Suprapubic skin (tissue), 4 donors: ENCODE measurements at regions not wholly inside any gene's neighbourhood (a gene's known extent, or its start where the extent isn't known, plus 50 kb on each side); places are given as distances from the start of the nearest gene placed in this dataset.

Experiments used
- DNase-seq, 2 donors: peaks; one replicate each; pipeline ENCODE4 v3.0.0-alpha.2; 2019; ENCODE audit warnings: low spot score in 2 of 2
- H3K27ac ChIP-seq: fragments of 200-600 bp; sonication (generic); one replicate; pipeline ENCODE4 v1.5.1; 2019
- H3K27me3 ChIP-seq: fragments of 200-600 bp; sonication (generic); one replicate; pipeline ENCODE4 v1.5.1; 2019
- H3K36me3 ChIP-seq: fragments of 200-600 bp; sonication (generic); one replicate; pipeline ENCODE4 v1.5.1; 2019
- H3K4me1 ChIP-seq: fragments of 200-600 bp; sonication (generic); one replicate; pipeline ENCODE4 v1.5.1; 2019
- H3K4me3 ChIP-seq: fragments of 200-600 bp; sonication (generic); one replicate; pipeline ENCODE4 v1.5.1; 2019; ENCODE audit warnings: mild to moderate bottlenecking
- H3K9me3 ChIP-seq: fragments of 200-600 bp; sonication (generic); one replicate; pipeline ENCODE4 v1.5.1; 2019
- EP300 ChIP-seq: sonication (generic); formaldehyde crosslinking; IDR thresholded peaks from one replicate; pipeline ENCODE4 v1.6.1; 2017; ENCODE audit warnings: antibody characterized with exemption
- POLR2A ChIP-seq, 2 donors: fragments of 450-650 bp; IDR thresholded peaks; one replicate each; pipeline ENCODE4 v1.6.1; 2017; ENCODE audit warnings: antibody characterized with exemption in 2 of 2, mild to moderate bottlenecking in 2 of 2, moderate library complexity in 2 of 2
- POLR2AphosphoS5 ChIP-seq, 3 donors: sonication (generic); formaldehyde crosslinking; IDR thresholded peaks; one replicate each; pipeline ENCODE4 v1.6.1; 2017; ENCODE audit warnings: antibody characterized with exemption in 3 of 3
- WGBS: methylation state at CpG from one replicate; pipeline ENCODE4 v1.1.5; 2018; 5-methylcytosine and 5-hydroxymethylcytosine counted together
- TF ChIP-seq, protein P1 (sequence below), 2 donors: fragments of 200-600 bp in 1 of 2; fragments of 450-650 bp in 1 of 2; sonication (generic) in 1 of 2; IDR thresholded peaks; one replicate each; pipeline ENCODE4 v1.5.1; 2016 to 2019; ENCODE audit warnings: antibody characterized with exemption in 2 of 2, mild to moderate bottlenecking in 1 of 2, moderate library complexity in 1 of 2

DNA sequence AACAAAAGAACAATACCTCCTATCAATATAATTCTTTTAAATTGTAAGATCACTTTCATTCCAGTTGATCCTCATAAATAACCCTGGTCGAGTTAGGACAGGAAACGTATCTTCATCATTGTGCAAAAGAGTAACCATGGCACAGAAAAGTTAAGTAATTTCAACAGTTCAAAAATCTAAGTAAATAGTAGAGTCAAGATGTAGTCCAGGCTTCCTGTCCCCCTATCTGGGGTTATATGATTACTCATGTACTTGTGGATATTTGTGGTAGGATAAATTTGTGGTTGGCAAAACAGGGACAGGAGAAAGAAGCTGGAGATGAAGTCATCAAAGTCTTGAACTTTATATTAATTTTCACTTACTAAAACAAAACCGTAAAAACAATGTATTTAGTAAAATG is 772.6 kb downstream of the TSN start:
- H3K27me3 ChIP-seq = no peaks in the 10 kb centered on the region
- TF ChIP-seq EP300 (no peak), POLR2A (IDR thresholded peaks at IDR 0.05) (no peak), POLR2AphosphoS5 (IDR thresholded peaks at IDR 0.05) (no peak)
- TF ChIP-seq, protein P1, sequence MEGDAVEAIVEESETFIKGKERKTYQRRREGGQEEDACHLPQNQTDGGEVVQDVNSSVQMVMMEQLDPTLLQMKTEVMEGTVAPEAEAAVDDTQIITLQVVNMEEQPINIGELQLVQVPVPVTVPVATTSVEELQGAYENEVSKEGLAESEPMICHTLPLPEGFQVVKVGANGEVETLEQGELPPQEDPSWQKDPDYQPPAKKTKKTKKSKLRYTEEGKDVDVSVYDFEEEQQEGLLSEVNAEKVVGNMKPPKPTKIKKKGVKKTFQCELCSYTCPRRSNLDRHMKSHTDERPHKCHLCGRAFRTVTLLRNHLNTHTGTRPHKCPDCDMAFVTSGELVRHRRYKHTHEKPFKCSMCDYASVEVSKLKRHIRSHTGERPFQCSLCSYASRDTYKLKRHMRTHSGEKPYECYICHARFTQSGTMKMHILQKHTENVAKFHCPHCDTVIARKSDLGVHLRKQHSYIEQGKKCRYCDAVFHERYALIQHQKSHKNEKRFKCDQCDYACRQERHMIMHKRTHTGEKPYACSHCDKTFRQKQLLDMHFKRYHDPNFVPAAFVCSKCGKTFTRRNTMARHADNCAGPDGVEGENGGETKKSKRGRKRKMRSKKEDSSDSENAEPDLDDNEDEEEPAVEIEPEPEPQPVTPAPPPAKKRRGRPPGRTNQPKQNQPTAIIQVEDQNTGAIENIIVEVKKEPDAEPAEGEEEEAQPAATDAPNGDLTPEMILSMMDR (IDR thresholded peaks at IDR 0.05) = no peak
- no peaks in the 10 kb centered on the region for H3K36me3 ChIP-seq
- no peak overlapping the region for H3K4me3 ChIP-seq
- WGBS = 84% methylated on average over 3 of the region's 3 CpGs
- H3K4me1 ChIP-seq = no peaks in the 10 kb centered on the region
- no peak overlapping the region for H3K27ac ChIP-seq
- DNase-seq = no peak
- H3K9me3 ChIP-seq = no peaks in the 10 kb centered on the region

DNA sequence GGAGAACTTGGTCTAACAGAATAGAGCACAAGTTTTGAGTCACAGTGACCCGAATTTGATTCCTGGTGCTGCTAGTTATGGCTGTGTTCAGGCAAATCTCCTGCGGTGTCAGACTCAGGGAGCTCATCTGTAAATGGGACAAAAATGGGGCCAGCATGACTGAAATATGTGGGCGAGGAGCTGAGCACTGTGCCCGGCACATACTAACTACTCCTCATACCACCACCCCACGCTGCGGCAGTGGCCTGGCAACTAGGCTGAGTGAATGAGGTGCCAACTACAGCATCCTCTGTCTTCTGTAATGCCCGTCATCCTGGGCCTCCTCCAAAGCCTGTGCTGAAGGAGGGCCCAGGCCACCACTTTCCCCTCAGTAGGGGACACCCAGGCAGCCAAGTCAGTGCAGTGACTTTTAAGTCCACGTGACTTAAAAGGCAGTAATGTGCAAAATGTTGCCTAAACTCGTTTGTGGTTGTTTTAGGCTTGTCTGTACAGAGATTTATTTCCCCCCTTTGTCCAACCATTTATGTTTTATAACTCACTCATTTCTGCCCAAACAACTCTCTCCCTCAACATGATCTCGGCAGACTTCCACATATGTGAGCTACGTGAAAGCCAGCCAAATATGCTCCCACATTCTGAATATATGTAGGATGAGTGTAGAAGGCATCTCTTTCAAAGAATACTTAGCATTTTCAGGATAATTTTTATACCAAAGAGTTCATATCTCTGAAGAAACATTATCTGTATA is 773.7 kb downstream of the TSN start:
- no peak for TF ChIP-seq POLR2A (IDR thresholded peaks at IDR 0.05)
- TF ChIP-seq, protein P1 (IDR thresholded peaks at IDR 0.05) = no peak
- TF ChIP-seq POLR2AphosphoS5 (IDR thresholded peaks at IDR 0.05) = no peak
- no peak for TF ChIP-seq EP300
- DNase-seq = no peak
- 76% methylated on average over 11 of the region's 11 CpGs for WGBS

DNA sequence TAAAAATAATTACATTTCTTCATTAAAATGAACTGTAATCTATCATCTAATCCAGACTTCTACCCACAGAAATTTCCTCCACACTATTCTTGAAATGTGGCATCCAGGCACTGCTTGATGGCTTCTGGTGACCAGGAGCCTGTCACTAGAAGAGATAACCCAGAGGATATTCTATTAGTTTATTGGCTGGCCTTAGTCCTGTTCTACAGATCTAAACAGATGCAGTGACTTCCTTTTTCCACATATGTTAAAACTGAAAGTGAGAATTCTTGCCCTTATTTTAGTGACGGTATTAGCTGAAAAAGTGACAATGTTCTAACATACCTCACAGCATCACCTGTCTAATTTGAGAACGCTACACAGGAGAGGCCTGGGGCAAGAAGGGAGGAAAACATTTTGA is 775.4 kb downstream of the TSN start:
- no peaks in the 10 kb centered on the region for H3K27me3 ChIP-seq
- no peaks in the 10 kb centered on the region for H3K4me1 ChIP-seq
- TF ChIP-seq EP300 (no peak), POLR2AphosphoS5 (IDR thresholded peaks at IDR 0.05) (no peak), POLR2A (IDR thresholded peaks at IDR 0.05) (no peak)
- TF ChIP-seq, protein P1 (IDR thresholded peaks at IDR 0.05) = no peak
- 38% methylated on average over 2 of the region's 2 CpGs for WGBS
- H3K9me3 ChIP-seq = no peaks in the 10 kb centered on the region
- H3K36me3 ChIP-seq = no peaks in the 10 kb centered on the region
- no peak overlapping the region for H3K27ac ChIP-seq
- DNase-seq = no peak
- no peak overlapping the region for H3K4me3 ChIP-seq

More for the DNA sequence above, 773.7 kb downstream of the TSN start:
- Histone ChIP-seq H3K4me1 (no peaks in the 10 kb centered on the region), H3K27me3 (no peaks in the 10 kb centered on the region), H3K27ac (no peak overlapping the region), H3K36me3 (no peaks in the 10 kb centered on the region), H3K9me3 (no peaks in the 10 kb centered on the region), H3K4me3 (no peak overlapping the region)

DNA sequence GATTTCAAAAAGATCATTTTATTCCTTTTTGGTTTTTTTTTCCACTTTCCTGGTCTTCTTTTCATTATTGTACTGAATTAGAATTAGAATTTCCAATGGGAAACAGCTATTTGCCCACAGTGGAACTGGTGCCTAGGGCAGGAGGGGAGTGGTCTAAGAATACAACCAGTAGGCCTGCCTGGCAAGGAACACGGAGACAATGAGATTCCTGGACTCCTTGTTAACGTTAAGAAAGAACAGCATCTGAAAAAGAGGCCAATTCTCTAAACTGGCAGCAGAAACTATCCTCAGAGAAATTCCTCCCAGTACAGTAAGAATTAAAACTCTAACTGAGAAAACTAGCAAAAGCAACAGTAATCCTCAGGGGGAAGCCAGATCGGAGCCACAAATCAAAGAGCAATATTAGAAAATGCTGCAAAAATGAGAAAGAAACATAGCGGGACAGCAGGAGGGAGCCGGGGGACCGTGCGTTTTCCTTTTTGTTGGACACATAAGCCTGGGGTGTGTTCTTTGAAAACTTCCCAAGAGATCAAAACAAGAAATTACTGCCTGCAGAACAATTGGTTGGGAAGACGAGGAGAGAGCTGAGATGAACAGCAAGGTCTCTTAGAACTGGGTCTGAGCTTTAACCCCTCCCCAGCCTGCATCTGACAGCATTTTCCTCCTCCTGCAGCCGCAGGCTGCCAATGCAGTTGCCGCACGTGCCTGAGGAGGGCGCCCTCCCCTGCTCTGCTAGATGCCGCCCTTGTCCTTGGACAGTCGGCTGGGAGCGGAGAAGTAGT is 776.0 kb downstream of the TSN start:
- 55% methylated on average over 15 of the region's 15 CpGs for WGBS
- H3K36me3 ChIP-seq = no peaks in the 10 kb centered on the region
- H3K9me3 ChIP-seq = no peaks in the 10 kb centered on the region
- H3K27ac ChIP-seq = no peak overlapping the region
- H3K4me1 ChIP-seq = no peaks in the 10 kb centered on the region
- H3K4me3 ChIP-seq = no peak overlapping the region
- TF ChIP-seq POLR2AphosphoS5 (IDR thresholded peaks at IDR 0.05) (no peak), POLR2A (IDR thresholded peaks at IDR 0.05) (no peak), EP300 (no peak)
- TF ChIP-seq, protein P1 (IDR thresholded peaks at IDR 0.05) = no peak
- no peak for DNase-seq
- H3K27me3 ChIP-seq = no peaks in the 10 kb centered on the region

DNA sequence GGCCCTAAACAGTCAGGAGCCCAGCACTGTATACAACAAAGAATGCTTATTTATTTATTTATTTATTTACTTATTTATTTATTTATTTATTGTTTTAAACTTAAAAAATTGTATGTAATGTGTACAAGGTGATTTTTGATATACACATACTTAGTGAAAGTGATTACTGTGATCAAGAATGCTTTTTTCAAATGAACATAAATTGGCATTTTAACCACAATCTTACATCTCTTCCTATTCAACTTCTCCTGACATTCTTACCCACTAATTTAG is 776.6 kb downstream of the TSN start:
- no peaks in the 10 kb centered on the region for H3K36me3 ChIP-seq

More for the DNA sequence above, 776.6 kb downstream of the TSN start:
- H3K27me3 ChIP-seq = no peaks in the 10 kb centered on the region
- TF ChIP-seq POLR2A (IDR thresholded peaks at IDR 0.05) (no peak), EP300 (no peak), POLR2AphosphoS5 (IDR thresholded peaks at IDR 0.05) (no peak)
- TF ChIP-seq, protein P1 (IDR thresholded peaks at IDR 0.05) = no peak
- no peak overlapping the region for H3K27ac ChIP-seq
- H3K4me3 ChIP-seq = no peak overlapping the region
- DNase-seq = no peak
- no peaks in the 10 kb centered on the region for H3K9me3 ChIP-seq
- H3K4me1 ChIP-seq = no peaks in the 10 kb centered on the region
